Calu3 (cell line): ENCODE measurements at regions not wholly inside any gene's neighbourhood (a gene's known extent, or its start where the extent isn't known, plus 50 kb on each side); places are given as distances from the start of the nearest gene placed in this dataset.

Source experiments
- BruUV-seq: library from RNA; stranded (reverse); fragments of 400-500 nt; replicated peaks from 2 replicates; lab custom pipeline; 2021; lab: Mats Ljungman, UMichigan
- CTCF ChIA-PET: fragments of 300-600 bp; sonication (Branson Sonifier 250); formaldehyde crosslinking; loops from one replicate; lab custom pipeline; 2022; ENCODE audit warnings: antibody characterized with exemption; lab: Charles Lee
- DNase-seq: peaks from one replicate; pipeline ENCODE4 v3.0.0; 2022
- H3K27ac Mint-ChIP-seq: one replicate; pipeline ENCODE4 v1.8.0; 2022; ENCODE audit warnings: mixed read lengths; ENCODE audit not compliant: unreplicated experiment
- H3K27me3 Mint-ChIP-seq: one replicate; pipeline ENCODE4 v1.8.0; 2022; ENCODE audit warnings: mixed read lengths; ENCODE audit not compliant: unreplicated experiment
- H3K36me3 Mint-ChIP-seq: one replicate; pipeline ENCODE4 v1.8.0; 2022; ENCODE audit warnings: mild to moderate bottlenecking, moderate library complexity, mixed read lengths; ENCODE audit not compliant: insufficient read depth, unreplicated experiment
- H3K4me1 Mint-ChIP-seq: one replicate; pipeline ENCODE4 v1.8.0; 2022; ENCODE audit warnings: mild to moderate bottlenecking, low read depth, mixed read lengths; ENCODE audit not compliant: unreplicated experiment
- H3K4me3 Mint-ChIP-seq: one replicate; pipeline ENCODE4 v1.8.0; 2022; ENCODE audit warnings: mild to moderate bottlenecking, low read depth, moderate library complexity, mixed read lengths; ENCODE audit not compliant: unreplicated experiment
- H3K9me3 Mint-ChIP-seq: one replicate; pipeline ENCODE4 v1.8.0; 2022; ENCODE audit warnings: low read depth, mixed read lengths; ENCODE audit not compliant: unreplicated experiment
- CTCF ChIP-seq: fragments of 200-600 bp; IDR thresholded peaks from one replicate; pipeline ENCODE4 v1.8.0; 2022; ENCODE audit warnings: antibody characterized with exemption; ENCODE audit not compliant: unreplicated experiment
- intact Hi-C: fragments of 100-400 bp; cut with micrococcal nuclease; formaldehyde crosslinking; loops from one replicate; pipeline ENCODE4 v1.10.0; 2022; ENCODE audit not compliant: unreplicated experiment

GRCh38 chr22:48893288-48894063, 934.2 kb downstream of the BRD1 start:
- no TSS peak for BruUV-seq
- no peak for TF ChIP-seq CTCF
- CTCF ChIA-PET = no interaction called here
- no peak for DNase-seq
- Mint-ChIP-seq H3K27ac (no peak overlapping the region), H3K27me3 (no peaks in the 10 kb centered on the region), H3K4me1 (no peaks in the 10 kb centered on the region), H3K36me3 (peaks cover 6% of the 10 kb centered on the region), H3K9me3 (peaks cover 15% of the 10 kb centered on the region), H3K4me3 (no peak overlapping the region)
- intact Hi-C loops = no loop called here

- Mint-ChIP-seq H3K4me1 (no peaks in the 10 kb centered on the region), H3K27me3 (no peaks in the 10 kb centered on the region), H3K4me3 (no peak overlapping the region), H3K36me3 (peaks cover 6% of the 10 kb centered on the region), H3K9me3 (peaks cover 15% of the 10 kb centered on the region), H3K27ac (no peak overlapping the region)
- no TSS peak for BruUV-seq
- CTCF ChIA-PET = no interaction called here
- TF ChIP-seq CTCF = no peak
- no peak for DNase-seq
- intact Hi-C loops = no loop called here
Measured at GRCh38 chr22:48892578-48893287, 934.9 kb downstream of the BRD1 start.

GRCh38 chr22:48891688-48892577, 935.7 kb downstream of the BRD1 start:
- no peak overlapping the region for H3K4me3 Mint-ChIP-seq
- no peak for DNase-seq
- intact Hi-C loops = no loop called here
- peaks cover 6% of the 10 kb centered on the region for H3K36me3 Mint-ChIP-seq
- CTCF ChIA-PET = no interaction called here
- H3K4me1 Mint-ChIP-seq = no peaks in the 10 kb centered on the region
- TF ChIP-seq CTCF = no peak
- H3K9me3 Mint-ChIP-seq = peaks cover 12% of the 10 kb centered on the region
- H3K27ac Mint-ChIP-seq = no peak overlapping the region
- H3K27me3 Mint-ChIP-seq = no peaks in the 10 kb centered on the region
- BruUV-seq = no TSS peak
